Hepatocyte (in vitro differentiated cells): ENCODE measurements at regions not wholly inside any gene's neighbourhood (a gene's known extent, or its start where the extent isn't known, plus 50 kb on each side); places are given as distances from the start of the nearest gene placed in this dataset.

ENCODE experiments used
- DNase-seq: peaks from one replicate; pipeline ENCODE4 v3.0.0-alpha.2; 2016; ENCODE audit warnings: low spot score
- H2AFZ ChIP-seq: fragments of 200-600 bp; sonication (generic); 2 replicates; pipeline ENCODE4 v1.6.0; 2016; ENCODE audit warnings: antibody characterized with exemption, mild to moderate bottlenecking
- H3K27ac ChIP-seq: fragments of 200-600 bp; sonication (generic); 2 replicates; pipeline ENCODE4 v1.5.1; 2016; ENCODE audit warnings: mild to moderate bottlenecking
- H3K27me3 ChIP-seq: fragments of 200-600 bp; sonication (generic); 2 replicates; pipeline ENCODE4 v1.6.1; 2016
- H3K36me3 ChIP-seq: fragments of 200-600 bp; sonication (generic); replicated peaks from 2 replicates; pipeline ENCODE4 v1.5.1; 2016; ENCODE audit warnings: low read depth; ENCODE audit not compliant: insufficient read depth
- H3K4me1 ChIP-seq: fragments of 200-600 bp; sonication (generic); 2 replicates; pipeline ENCODE4 v1.5.1; 2016; ENCODE audit warnings: mild to moderate bottlenecking, moderate library complexity; ENCODE audit not compliant: insufficient read depth
- H3K4me2 ChIP-seq: fragments of 200-600 bp; sonication (generic); 2 replicates; pipeline ENCODE4 v1.6.0; 2016
- H3K4me3 ChIP-seq: fragments of 200-600 bp; sonication (generic); 2 replicates; pipeline ENCODE4 v1.5.1; 2016; ENCODE audit warnings: mild to moderate bottlenecking
- H3K79me2 ChIP-seq: fragments of 200-600 bp; sonication (generic); 2 replicates; pipeline ENCODE4 v1.6.0; 2017; ENCODE audit warnings: mild to moderate bottlenecking
- H3K9me2 ChIP-seq: fragments of 200-600 bp; sonication (generic); replicated peaks from 2 replicates; pipeline ENCODE4 v1.6.0; 2017; ENCODE audit warnings: mild to moderate bottlenecking; ENCODE audit not compliant: insufficient read depth
- H3K9me3 ChIP-seq: fragments of 200-600 bp; sonication (generic); 2 replicates; pipeline ENCODE4 v1.5.1; 2016; ENCODE audit warnings: low read depth, mild to moderate bottlenecking
- H4K20me1 ChIP-seq: fragments of 200-600 bp; sonication (generic); 2 replicates; pipeline ENCODE4 v1.6.0; 2016; ENCODE audit warnings: mild to moderate bottlenecking; ENCODE audit not compliant: insufficient read depth, poor library complexity, severe bottlenecking
- CTCF ChIP-seq: fragments of 200-600 bp; sonication (generic); IDR thresholded peaks from 2 replicates; pipeline ENCODE4 v1.5.1; 2016; ENCODE audit warnings: antibody characterized with exemption, mild to moderate bottlenecking; ENCODE audit not compliant: poor library complexity
- EZH2 ChIP-seq: fragments of 200-600 bp; sonication (generic); IDR thresholded peaks from 2 replicates; pipeline ENCODE4 v1.6.1; 2016; ENCODE audit warnings: antibody characterized with exemption, mild to moderate bottlenecking, borderline replicate concordance
- EZH2phosphoT487 ChIP-seq: fragments of 200-600 bp; sonication (generic); IDR thresholded peaks from one replicate; pipeline ENCODE4 v1.6.1; 2018; ENCODE audit warnings: antibody characterized with exemption, mild to moderate bottlenecking, low read depth, moderate library complexity; ENCODE audit not compliant: unreplicated experiment, severe bottlenecking
- WGBS: methylation state at CpG from one replicate; pipeline ENCODE4 v1.1.6; 2016; ENCODE audit warnings: low lambda C conversion rate; ENCODE audit errors: missing lambda C conversion rate; 5-methylcytosine and 5-hydroxymethylcytosine counted together

GRCh38 chr12:124378926-124379325, 84.0 kb downstream of the RFLNA start:
- H2AFZ ChIP-seq, result no peak overlapping the region
- H3K4me2 ChIP-seq, result no peak overlapping the region
- no peak overlapping the region for H3K4me3 ChIP-seq
- no peaks in the 10 kb centered on the region for H3K9me2 ChIP-seq
- H3K9me3 ChIP-seq, result no peaks in the 10 kb centered on the region
- no peak for TF ChIP-seq EZH2
- no peak for DNase-seq
- peaks cover 9% of the 10 kb centered on the region for H3K4me1 ChIP-seq
- peaks cover 14% of the 10 kb centered on the region for H4K20me1 ChIP-seq
- no peaks in the 10 kb centered on the region for H3K36me3 ChIP-seq
- 87% methylated on average over 13 of the region's 13 CpGs for WGBS
- H3K27ac ChIP-seq, result peak overlapping the region; percentile 95
- H3K79me2 ChIP-seq, result peaks cover 2% of the 10 kb centered on the region
- H3K27me3 ChIP-seq, result no peaks in the 10 kb centered on the region

- TF ChIP-seq EZH2, result no peak
- no peak for TF ChIP-seq EZH2phosphoT487
- H3K27me3 ChIP-seq, result no peaks in the 10 kb centered on the region
- peaks cover 14% of the 10 kb centered on the region for H4K20me1 ChIP-seq
- H3K27ac ChIP-seq, result no peak overlapping the region
- 97% methylated on average over 24 of the region's 26 CpGs for WGBS
- H3K36me3 ChIP-seq, result no peaks in the 10 kb centered on the region
- H3K4me1 ChIP-seq, result peaks cover 9% of the 10 kb centered on the region
- peaks cover 2% of the 10 kb centered on the region for H3K79me2 ChIP-seq
- DNase-seq, result no peak
- no peaks in the 10 kb centered on the region for H3K9me2 ChIP-seq
- no peak overlapping the region for H3K4me3 ChIP-seq
- H3K4me2 ChIP-seq, result no peak overlapping the region
- H3K9me3 ChIP-seq, result no peaks in the 10 kb centered on the region
- H2AFZ ChIP-seq, result no peak overlapping the region
Observed at GRCh38 chr12:124377981-124378509, 83.2 kb downstream of the RFLNA start.

- no peak overlapping the region for H2AFZ ChIP-seq
- no peaks in the 10 kb centered on the region for H3K79me2 ChIP-seq
- DNase-seq, result no peak
- no peak overlapping the region for H3K4me2 ChIP-seq
- 84% methylated on average over 9 of the region's 9 CpGs for WGBS
- no peaks in the 10 kb centered on the region for H3K27me3 ChIP-seq
- TF ChIP-seq CTCF (no peak), EZH2phosphoT487 (no peak), EZH2 (no peak)
- H3K27ac ChIP-seq, result no peak overlapping the region
- H3K9me2 ChIP-seq, result no peaks in the 10 kb centered on the region
- no peaks in the 10 kb centered on the region for H3K36me3 ChIP-seq
- no peaks in the 10 kb centered on the region for H3K9me3 ChIP-seq
- peaks cover 12% of the 10 kb centered on the region for H4K20me1 ChIP-seq
- no peak overlapping the region for H3K4me3 ChIP-seq
- H3K4me1 ChIP-seq, result peaks cover 8% of the 10 kb centered on the region
Observed at GRCh38 chr12:124376435-124376834, 81.5 kb downstream of the RFLNA start.

- no peak overlapping the region for H3K27ac ChIP-seq
- no peaks in the 10 kb centered on the region for H3K9me3 ChIP-seq
- no peak overlapping the region for H3K4me3 ChIP-seq
- H3K79me2 ChIP-seq, result no peaks in the 10 kb centered on the region
- H2AFZ ChIP-seq, result no peak overlapping the region
- H4K20me1 ChIP-seq, result peaks cover 5% of the 10 kb centered on the region
- H3K9me2 ChIP-seq, result no peaks in the 10 kb centered on the region
- H3K27me3 ChIP-seq, result no peaks in the 10 kb centered on the region
- TF ChIP-seq EZH2phosphoT487 (no peak), CTCF (no peak), EZH2 (no peak)
- H3K36me3 ChIP-seq, result no peaks in the 10 kb centered on the region
- H3K4me1 ChIP-seq, result peaks cover 6% of the 10 kb centered on the region
- H3K4me2 ChIP-seq, result no peak overlapping the region
- no peak for DNase-seq
- WGBS, result 87% methylated on average over 13 of the region's 14 CpGs
Observed at GRCh38 chr12:124375789-124376175, 80.9 kb downstream of the RFLNA start.
